IMR-90 (cell line): ENCODE measurements at regions not wholly inside any gene's neighbourhood (a gene's known extent, or its start where the extent isn't known, plus 50 kb on each side); places are given as distances from the start of the nearest gene placed in this dataset.

Experiments used
- ATAC-seq: fragments of 200-7000 bp; cut with Tn5 transposase; 2 replicates; pipeline ENCODE4 v1.9.1; 2020; ENCODE audit warnings: low read depth, mild to moderate bottlenecking, moderate library complexity
- BruUV-seq: library from RNA; stranded (reverse); fragments of 400-500 nt; replicated peaks from 2 replicates; lab custom pipeline; 2021; lab: Mats Ljungman, UMichigan
- CTCF ChIA-PET: fragments of 300-600 bp; formaldehyde crosslinking; extraction: SDS; loops from one replicate; lab custom pipeline; 2021; ENCODE audit warnings: antibody characterized with exemption; lab: Yijun Ruan, JAX
- POLR2A ChIA-PET: fragments of 300-600 bp; sonication (Branson Sonifier 250); formaldehyde crosslinking; loops from one replicate; lab custom pipeline; 2022; ENCODE audit warnings: antibody characterized with exemption; ENCODE audit not compliant: unreplicated experiment; lab: Charles Lee
- DNase-seq: peaks from one replicate; pipeline ENCODE4 v3.0.0; 2013
- H2AFZ ChIP-seq: replicated peaks from 2 replicates; pipeline ENCODE3; 2013; ENCODE audit warnings: low read length, mild to moderate bottlenecking; ENCODE audit not compliant: poor library complexity
- H2AK5ac ChIP-seq: 2 replicates; pipeline ENCODE4 v1.6.1; 2013; ENCODE audit warnings: low read depth, low read length, inconsistent platforms
- H2AK9ac ChIP-seq: replicated peaks from 2 replicates; pipeline ENCODE3; 2013; ENCODE audit warnings: mild to moderate bottlenecking, low read depth, low read length, moderate library complexity; ENCODE audit not compliant: poor library complexity
- H2BK120ac ChIP-seq: 2 replicates; pipeline ENCODE4 v1.6.1; 2013; ENCODE audit warnings: low read depth, low read length, inconsistent platforms
- H2BK15ac ChIP-seq: 3 replicates; pipeline ENCODE4 v1.6.1; 2013; ENCODE audit warnings: low read depth, low read length, inconsistent platforms
- H2BK20ac ChIP-seq: 2 replicates; pipeline ENCODE4 v1.6.1; 2013; ENCODE audit warnings: low read depth, mild to moderate bottlenecking, inconsistent platforms, low read length, moderate library complexity
- H2BK5ac ChIP-seq: 2 replicates; pipeline ENCODE4 v1.6.1; 2013; ENCODE audit warnings: mild to moderate bottlenecking, low read depth, low read length, inconsistent platforms; ENCODE audit not compliant: poor library complexity, severe bottlenecking
- H3K14ac ChIP-seq: replicated peaks from 2 replicates; pipeline ENCODE4 v1.6.1; 2013; ENCODE audit warnings: low read depth, low read length, inconsistent platforms
- H3K18ac ChIP-seq: 2 replicates; pipeline ENCODE4 v1.6.1; 2013; ENCODE audit warnings: low read depth, low read length, control low read depth
- H3K23ac ChIP-seq: 2 replicates; pipeline ENCODE4 v1.6.1; 2013; ENCODE audit warnings: low read depth, low read length, inconsistent platforms
- H3K27ac ChIP-seq: 2 replicates; pipeline ENCODE4 v1.5.1; 2013; ENCODE audit warnings: mild to moderate bottlenecking, control low read depth, low read length; ENCODE audit not compliant: insufficient read depth
- H3K27me3 ChIP-seq: 2 replicates; pipeline ENCODE4 v1.6.1; 2013; ENCODE audit warnings: low read length; ENCODE audit not compliant: control insufficient read depth, insufficient read depth
- H3K36me3 ChIP-seq: 2 replicates; pipeline ENCODE4 v1.6.1; 2013; ENCODE audit warnings: low read length, mixed read lengths; ENCODE audit not compliant: control insufficient read depth, insufficient read depth
- H3K4ac ChIP-seq: 2 replicates; pipeline ENCODE4 v1.6.1; 2013; ENCODE audit warnings: low read depth, low read length, inconsistent platforms
- H3K4me1 ChIP-seq: 2 replicates; pipeline ENCODE4 v1.6.1; 2013; ENCODE audit warnings: low read length, mixed read lengths; ENCODE audit not compliant: control insufficient read depth, insufficient read depth
- H3K4me2 ChIP-seq: 2 replicates; pipeline ENCODE4 v1.6.1; 2013; ENCODE audit warnings: low read depth, mild to moderate bottlenecking, control low read depth, low read length, moderate library complexity
- H3K4me3 ChIP-seq: 2 replicates; pipeline ENCODE4 v1.5.1; 2013; ENCODE audit warnings: low read depth, mild to moderate bottlenecking, control low read depth, low read length, moderate library complexity; ENCODE audit not compliant: insufficient read depth
- H3K56ac ChIP-seq: 2 replicates; pipeline ENCODE4 v1.6.1; 2013; ENCODE audit warnings: low read length, inconsistent platforms; ENCODE audit not compliant: insufficient read depth; ENCODE audit errors: extremely low read depth
- H3K79me1 ChIP-seq, 2 experiments: 2 replicates each; pipeline ENCODE4 v1.6.1; 2013; ENCODE audit warnings: low read length in 2 of 2, inconsistent platforms in 1 of 2, low read depth in 1 of 2
- H3K9ac ChIP-seq: 2 replicates; pipeline ENCODE4 v1.6.1; 2013; ENCODE audit warnings: low read depth, low read length, control low read depth
- H3K9me1 ChIP-seq: 2 replicates; pipeline ENCODE4 v1.6.1; 2013; ENCODE audit warnings: low read length, inconsistent platforms; ENCODE audit not compliant: insufficient read depth
- H3K9me3 ChIP-seq: 2 replicates; pipeline ENCODE4 v1.6.1; 2013; ENCODE audit warnings: low read length; ENCODE audit not compliant: control insufficient read depth, insufficient read depth
- H4K20me1 ChIP-seq: 2 replicates; pipeline ENCODE4 v1.6.1; 2013; ENCODE audit warnings: low read length, inconsistent platforms; ENCODE audit not compliant: insufficient read depth
- H4K5ac ChIP-seq: 2 replicates; pipeline ENCODE4 v1.6.1; 2013; ENCODE audit warnings: mild to moderate bottlenecking, low read depth, low read length, control low read depth
- H4K8ac ChIP-seq, 2 experiments: 2 replicates each; pipeline ENCODE4 v1.6.1; 2013; ENCODE audit warnings: low read depth in 2 of 2, low read length in 2 of 2, control low read depth in 1 of 2, inconsistent platforms in 1 of 2
- H4K91ac ChIP-seq: 2 replicates; pipeline ENCODE4 v1.6.1; 2013; ENCODE audit warnings: low read depth, low read length, inconsistent platforms; ENCODE audit not compliant: insufficient read depth
- BHLHE40 ChIP-seq: fragments of 150-350 bp; IDR thresholded peaks from 2 replicates; pipeline ENCODE4 v1.6.1; 2016; ENCODE audit warnings: mild to moderate bottlenecking, low read depth, low read length
- CEBPB ChIP-seq: IDR thresholded peaks from 2 replicates; pipeline ENCODE4 v1.6.1; 2012; ENCODE audit warnings: low read depth, low read length, improper control_type of control experiment
- CHD1 ChIP-seq: IDR thresholded peaks from 2 replicates; pipeline ENCODE4 v1.6.1; 2012; ENCODE audit warnings: low read depth, low read length, improper control_type of control experiment
- FOS ChIP-seq: fragments of 150-350 bp; IDR thresholded peaks from 2 replicates; pipeline ENCODE4 v1.6.1; 2016; ENCODE audit warnings: low read depth, low read length
- MAFK ChIP-seq: IDR thresholded peaks from 2 replicates; pipeline ENCODE4 v1.6.1; 2012; ENCODE audit warnings: low read depth, low read length, improper control_type of control experiment
- MAZ ChIP-seq: IDR thresholded peaks from 2 replicates; pipeline ENCODE4 v1.6.1; 2012; ENCODE audit warnings: low read depth, mild to moderate bottlenecking, low read length, improper control_type of control experiment, moderate library complexity, borderline replicate concordance
- MXI1 ChIP-seq: IDR thresholded peaks from 2 replicates; pipeline ENCODE4 v1.6.1; 2012; ENCODE audit warnings: low read depth, mild to moderate bottlenecking, low read length, moderate library complexity, borderline replicate concordance
- NFE2L2 ChIP-seq: fragments of 150-350 bp; IDR thresholded peaks from 2 replicates; pipeline ENCODE4 v1.6.1; 2016; ENCODE audit warnings: low read depth, mild to moderate bottlenecking, low read length
- POLR2A ChIP-seq: IDR thresholded peaks from 2 replicates; pipeline ENCODE4 v1.6.1; 2012; ENCODE audit warnings: mild to moderate bottlenecking, low read depth, low read length
- RAD21 ChIP-seq: IDR thresholded peaks from 2 replicates; pipeline ENCODE4 v1.6.1; 2012; ENCODE audit warnings: low read length, improper control_type of control experiment
- RCOR1 ChIP-seq: IDR thresholded peaks from 2 replicates; pipeline ENCODE4 v1.6.1; 2012; ENCODE audit warnings: mild to moderate bottlenecking, low read length, improper control_type of control experiment; ENCODE audit not compliant: insufficient replicate concordance
- RFX5 ChIP-seq: IDR thresholded peaks from 2 replicates; pipeline ENCODE4 v1.8.0; 2012; ENCODE audit warnings: low read depth, mild to moderate bottlenecking, low read length, moderate library complexity
- SMC3 ChIP-seq: fragments of 150-350 bp; IDR thresholded peaks from 2 replicates; pipeline ENCODE4 v1.6.1; 2016; ENCODE audit warnings: low read depth, mild to moderate bottlenecking, antibody characterized with exemption, low read length, moderate library complexity
- WGBS, 2 experiments: methylation state at CpG; one replicate each; pipeline versions ENCODE4 v1.1.5 to v1.1.7; 2013; ENCODE audit warnings: missing lambda C conversion rate in 2 of 2; ENCODE audit not compliant: insufficient read length in 1 of 2; ENCODE audit errors: extremely low coverage in 2 of 2; 5-methylcytosine and 5-hydroxymethylcytosine counted together
- dilution Hi-C: fragments of 300-500 bp; cut with HindIII; formaldehyde crosslinking; loops from one replicate; pipeline ENCODE4 v1.14.3; 2018; ENCODE audit warnings: low sequenced_read_pairs; ENCODE audit not compliant: unreplicated experiment
- in situ Hi-C: fragments of 300-500 bp; cut with MboI; formaldehyde crosslinking; loops from 3 replicates; pipeline ENCODE4 v1.14.3; 2019; ENCODE audit warnings: low sequenced_read_pairs, inconsistent platforms, mixed read lengths
- intact Hi-C: fragments of 100-400 bp; cut with micrococcal nuclease; formaldehyde crosslinking; loops from 2 replicates; pipeline ENCODE4 v1.10.0; 2022
- TF ChIP-seq, protein P1 (sequence below): conservative IDR thresholded peaks from 2 replicates; pipeline ENCODE4 v1.5.1; 2012; ENCODE audit warnings: mild to moderate bottlenecking, low read depth, low read length, improper control_type of control experiment
- TF ChIP-seq, protein P2 (sequence below): fragments of 150-350 bp; IDR thresholded peaks from 2 replicates; pipeline ENCODE4 v1.6.1; 2017; ENCODE audit warnings: mild to moderate bottlenecking, antibody characterized with exemption, low read length, low read depth
- TF ChIP-seq, protein P3 (sequence below): fragments of 150-350 bp; IDR thresholded peaks from 2 replicates; pipeline ENCODE4 v1.6.1; 2016; ENCODE audit warnings: low read depth, mild to moderate bottlenecking, low read length, moderate library complexity, borderline replicate concordance

DNA sequence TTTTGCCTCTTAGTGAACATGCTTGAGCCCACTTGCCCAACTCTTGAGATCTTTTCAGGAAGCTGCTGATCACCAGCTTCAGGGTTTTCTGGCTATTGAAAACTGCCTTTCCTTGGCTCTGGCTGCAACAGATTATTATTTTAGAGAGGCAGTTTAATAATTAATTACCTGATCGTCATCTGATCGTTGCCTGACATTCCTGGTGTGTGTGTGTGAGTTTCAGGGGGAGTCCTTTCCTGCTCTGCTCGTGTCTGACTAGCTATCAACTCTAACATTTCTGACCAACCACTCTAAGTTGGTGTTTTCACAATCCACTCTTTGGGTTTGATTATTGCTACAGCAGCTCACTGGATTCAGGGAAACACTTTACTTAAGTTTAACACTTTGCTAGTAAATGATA, 84.3 kb upstream of the SPATA16 start:
- Histone ChIP-seq H3K9me3 (no peaks in the 10 kb centered on the region), H3K18ac (no peak overlapping the region), H4K5ac (no peak overlapping the region), H4K20me1 (no peaks in the 10 kb centered on the region), H3K4ac (no peak overlapping the region), H3K4me2 (no peak overlapping the region), H2AFZ (no peak overlapping the region), H3K79me1 (no peaks in the 10 kb centered on the region), H2BK20ac (no peak overlapping the region), H3K56ac (no peak overlapping the region), H2BK120ac (no peak overlapping the region), H3K9me1 (no peaks in the 10 kb centered on the region), H2BK15ac (no peak overlapping the region), H4K8ac (no peak overlapping the region), H3K4me1 (no peaks in the 10 kb centered on the region), H2AK9ac (no peak overlapping the region), H3K27ac (no peak overlapping the region), H3K36me3 (no peaks in the 10 kb centered on the region), H3K23ac (no peak overlapping the region), H3K14ac (no peak overlapping the region), H2BK5ac (no peak overlapping the region), H3K9ac (no peak overlapping the region), H3K27me3 (no peaks in the 10 kb centered on the region), H3K4me3 (no peak overlapping the region), H4K91ac (no peak overlapping the region), H2AK5ac (no peak overlapping the region)
- CTCF ChIA-PET: no interaction called here
- ATAC-seq: no peak
- TF ChIP-seq RCOR1 (no peak), CHD1 (no peak), NFE2L2 (no peak), RFX5 (no peak), MAZ (no peak), FOS (no peak), MAFK (no peak), BHLHE40 (no peak), POLR2A (no peak), SMC3 (no peak), MXI1 (no peak), CEBPB (no peak), RAD21 (no peak)
- TF ChIP-seq, protein P1, sequence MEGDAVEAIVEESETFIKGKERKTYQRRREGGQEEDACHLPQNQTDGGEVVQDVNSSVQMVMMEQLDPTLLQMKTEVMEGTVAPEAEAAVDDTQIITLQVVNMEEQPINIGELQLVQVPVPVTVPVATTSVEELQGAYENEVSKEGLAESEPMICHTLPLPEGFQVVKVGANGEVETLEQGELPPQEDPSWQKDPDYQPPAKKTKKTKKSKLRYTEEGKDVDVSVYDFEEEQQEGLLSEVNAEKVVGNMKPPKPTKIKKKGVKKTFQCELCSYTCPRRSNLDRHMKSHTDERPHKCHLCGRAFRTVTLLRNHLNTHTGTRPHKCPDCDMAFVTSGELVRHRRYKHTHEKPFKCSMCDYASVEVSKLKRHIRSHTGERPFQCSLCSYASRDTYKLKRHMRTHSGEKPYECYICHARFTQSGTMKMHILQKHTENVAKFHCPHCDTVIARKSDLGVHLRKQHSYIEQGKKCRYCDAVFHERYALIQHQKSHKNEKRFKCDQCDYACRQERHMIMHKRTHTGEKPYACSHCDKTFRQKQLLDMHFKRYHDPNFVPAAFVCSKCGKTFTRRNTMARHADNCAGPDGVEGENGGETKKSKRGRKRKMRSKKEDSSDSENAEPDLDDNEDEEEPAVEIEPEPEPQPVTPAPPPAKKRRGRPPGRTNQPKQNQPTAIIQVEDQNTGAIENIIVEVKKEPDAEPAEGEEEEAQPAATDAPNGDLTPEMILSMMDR: no peak
- TF ChIP-seq, protein P2, sequence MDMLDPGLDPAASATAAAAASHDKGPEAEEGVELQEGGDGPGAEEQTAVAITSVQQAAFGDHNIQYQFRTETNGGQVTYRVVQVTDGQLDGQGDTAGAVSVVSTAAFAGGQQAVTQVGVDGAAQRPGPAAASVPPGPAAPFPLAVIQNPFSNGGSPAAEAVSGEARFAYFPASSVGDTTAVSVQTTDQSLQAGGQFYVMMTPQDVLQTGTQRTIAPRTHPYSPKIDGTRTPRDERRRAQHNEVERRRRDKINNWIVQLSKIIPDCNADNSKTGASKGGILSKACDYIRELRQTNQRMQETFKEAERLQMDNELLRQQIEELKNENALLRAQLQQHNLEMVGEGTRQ: no peak
- TF ChIP-seq, protein P3, sequence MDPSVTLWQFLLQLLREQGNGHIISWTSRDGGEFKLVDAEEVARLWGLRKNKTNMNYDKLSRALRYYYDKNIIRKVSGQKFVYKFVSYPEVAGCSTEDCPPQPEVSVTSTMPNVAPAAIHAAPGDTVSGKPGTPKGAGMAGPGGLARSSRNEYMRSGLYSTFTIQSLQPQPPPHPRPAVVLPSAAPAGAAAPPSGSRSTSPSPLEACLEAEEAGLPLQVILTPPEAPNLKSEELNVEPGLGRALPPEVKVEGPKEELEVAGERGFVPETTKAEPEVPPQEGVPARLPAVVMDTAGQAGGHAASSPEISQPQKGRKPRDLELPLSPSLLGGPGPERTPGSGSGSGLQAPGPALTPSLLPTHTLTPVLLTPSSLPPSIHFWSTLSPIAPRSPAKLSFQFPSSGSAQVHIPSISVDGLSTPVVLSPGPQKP: no peak
- BruUV-seq: no TSS peak
- dilution Hi-C loops: no loop called here
- in situ Hi-C loops: no loop called here
- WGBS, 2 experiments: no CpG with 5 or more reads among the region's 3 CpGs
- no peak for DNase-seq
- intact Hi-C loops: no loop called here
- POLR2A ChIA-PET: no interaction called here
